Esophagus squamous epithelium (tissue), 4 donors: ENCODE measurements at regions not wholly inside any gene's neighbourhood (a gene's known extent, or its start where the extent isn't known, plus 50 kb on each side); places are given as distances from the start of the nearest gene placed in this dataset.

ENCODE experiments used
- CTCF ChIP-seq, 6 experiments: fragments of 450-650 bp in 4 of 6; fragments of 200-600 bp in 2 of 6; sonication (generic) in 2 of 6; IDR thresholded peaks; one replicate each; pipeline ENCODE4 v1.5.1; 2016 to 2019; ENCODE audit warnings: antibody characterized with exemption in 6 of 6, mild to moderate bottlenecking in 4 of 6, moderate library complexity in 4 of 6
- POLR2A ChIP-seq, 4 donors: fragments of 450-650 bp; IDR thresholded peaks; one replicate each; pipeline ENCODE4 v1.6.1; 2017; ENCODE audit warnings: antibody characterized with exemption in 4 of 4, mild to moderate bottlenecking in 4 of 4, moderate library complexity in 3 of 4

DNA sequence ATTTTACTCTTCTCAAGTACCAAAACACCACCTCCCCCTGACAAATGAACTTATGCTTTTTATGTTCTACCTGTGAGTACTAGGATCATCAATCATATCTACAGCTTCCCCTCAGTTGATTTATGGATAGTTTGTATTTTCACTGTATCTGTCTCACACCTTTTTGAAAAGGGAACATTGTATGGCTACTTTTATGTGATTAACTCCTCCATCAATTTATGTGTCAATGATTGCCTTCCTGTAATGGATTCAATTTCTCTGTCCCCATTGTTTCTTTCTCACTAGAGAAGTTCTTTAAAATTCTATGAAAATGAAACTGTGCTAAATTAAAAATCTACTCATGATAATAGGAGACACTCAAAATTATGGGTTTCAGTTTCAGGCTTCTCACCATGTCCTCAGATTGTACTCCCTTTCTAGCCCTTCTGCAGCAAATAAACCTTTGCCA is 935.0 kb downstream of the TRIB2 start:
- no peak for TF ChIP-seq CTCF (IDR thresholded peaks at IDR 0.05)
- TF ChIP-seq POLR2A (IDR thresholded peaks at IDR 0.05) = no peak
